ENCODE measurements at regions not wholly inside any gene's neighbourhood (a gene's known extent, or its start where the extent isn't known, plus 50 kb on each side); places are given as distances from the start of the nearest gene placed in this dataset.
A peak's percentile ranks its signal among the peaks of the same experiment; 100 is the strongest.

GRCh38 chr3:69439643-69440270, 53.9 kb upstream of the FRMD4B start:
- peak; percentile 54 for DNase-seq (ENCODE audit: low spot score)

DNA sequence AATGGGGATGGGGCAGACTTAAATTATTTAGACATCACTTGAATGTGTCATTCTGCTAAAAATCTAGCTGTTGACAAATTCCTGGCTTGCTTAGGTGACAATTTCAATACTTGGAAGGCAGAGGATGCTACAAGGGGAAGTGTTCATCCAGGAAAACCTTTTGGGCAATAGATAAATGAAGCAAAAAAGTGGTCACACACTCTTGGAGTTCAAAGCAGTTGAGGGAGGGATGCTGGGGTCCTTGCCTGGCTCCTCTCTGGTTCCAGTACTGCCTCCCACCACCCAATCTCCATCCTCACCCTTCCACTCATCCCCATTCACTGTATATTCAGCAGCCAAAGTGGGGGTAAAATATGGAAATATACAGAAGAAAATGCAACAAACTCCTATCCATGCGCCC, 52.6 kb upstream of the FRMD4B start:
- DNase-seq (ENCODE audit: low spot score): no peak

- DNase-seq (ENCODE audit: low spot score): no peak
Measured at GRCh38 chr3:69435274-69436265, 49.7 kb upstream of the FRMD4B start.

All from Ammon's horn (tissue), 1 donor.